Hepatocyte (in vitro differentiated cells): ENCODE measurements at regions not wholly inside any gene's neighbourhood (a gene's known extent, or its start where the extent isn't known, plus 50 kb on each side); places are given as distances from the start of the nearest gene placed in this dataset.

Source experiments
- DNase-seq: peaks from one replicate; pipeline ENCODE4 v3.0.0-alpha.2; 2016; ENCODE audit warnings: low spot score
- H2AFZ ChIP-seq: fragments of 200-600 bp; sonication (generic); 2 replicates; pipeline ENCODE4 v1.6.0; 2016; ENCODE audit warnings: antibody characterized with exemption, mild to moderate bottlenecking
- H3K27ac ChIP-seq: fragments of 200-600 bp; sonication (generic); 2 replicates; pipeline ENCODE4 v1.5.1; 2016; ENCODE audit warnings: mild to moderate bottlenecking
- H3K27me3 ChIP-seq: fragments of 200-600 bp; sonication (generic); 2 replicates; pipeline ENCODE4 v1.6.1; 2016
- H3K36me3 ChIP-seq: fragments of 200-600 bp; sonication (generic); replicated peaks from 2 replicates; pipeline ENCODE4 v1.5.1; 2016; ENCODE audit warnings: low read depth; ENCODE audit not compliant: insufficient read depth
- H3K4me1 ChIP-seq: fragments of 200-600 bp; sonication (generic); 2 replicates; pipeline ENCODE4 v1.5.1; 2016; ENCODE audit warnings: mild to moderate bottlenecking, moderate library complexity; ENCODE audit not compliant: insufficient read depth
- H3K4me2 ChIP-seq: fragments of 200-600 bp; sonication (generic); 2 replicates; pipeline ENCODE4 v1.6.0; 2016
- H3K4me3 ChIP-seq: fragments of 200-600 bp; sonication (generic); 2 replicates; pipeline ENCODE4 v1.5.1; 2016; ENCODE audit warnings: mild to moderate bottlenecking
- H3K79me2 ChIP-seq: fragments of 200-600 bp; sonication (generic); 2 replicates; pipeline ENCODE4 v1.6.0; 2017; ENCODE audit warnings: mild to moderate bottlenecking
- H3K9me2 ChIP-seq: fragments of 200-600 bp; sonication (generic); replicated peaks from 2 replicates; pipeline ENCODE4 v1.6.0; 2017; ENCODE audit warnings: mild to moderate bottlenecking; ENCODE audit not compliant: insufficient read depth
- H3K9me3 ChIP-seq: fragments of 200-600 bp; sonication (generic); 2 replicates; pipeline ENCODE4 v1.5.1; 2016; ENCODE audit warnings: low read depth, mild to moderate bottlenecking
- H4K20me1 ChIP-seq: fragments of 200-600 bp; sonication (generic); 2 replicates; pipeline ENCODE4 v1.6.0; 2016; ENCODE audit warnings: mild to moderate bottlenecking; ENCODE audit not compliant: insufficient read depth, poor library complexity, severe bottlenecking
- CTCF ChIP-seq: fragments of 200-600 bp; sonication (generic); IDR thresholded peaks from 2 replicates; pipeline ENCODE4 v1.5.1; 2016; ENCODE audit warnings: antibody characterized with exemption, mild to moderate bottlenecking; ENCODE audit not compliant: poor library complexity
- EZH2 ChIP-seq: fragments of 200-600 bp; sonication (generic); IDR thresholded peaks from 2 replicates; pipeline ENCODE4 v1.6.1; 2016; ENCODE audit warnings: antibody characterized with exemption, mild to moderate bottlenecking, borderline replicate concordance
- EZH2phosphoT487 ChIP-seq: fragments of 200-600 bp; sonication (generic); IDR thresholded peaks from one replicate; pipeline ENCODE4 v1.6.1; 2018; ENCODE audit warnings: antibody characterized with exemption, mild to moderate bottlenecking, low read depth, moderate library complexity; ENCODE audit not compliant: unreplicated experiment, severe bottlenecking
- WGBS: methylation state at CpG from one replicate; pipeline ENCODE4 v1.1.6; 2016; ENCODE audit warnings: low lambda C conversion rate; ENCODE audit errors: missing lambda C conversion rate; 5-methylcytosine and 5-hydroxymethylcytosine counted together

- H2AFZ ChIP-seq, result no peak overlapping the region
- 98% methylated on average over 3 of the region's 3 CpGs for WGBS
- H3K79me2 ChIP-seq, result no peaks in the 10 kb centered on the region
- H4K20me1 ChIP-seq, result no peaks in the 10 kb centered on the region
- no peak overlapping the region for H3K4me2 ChIP-seq
- no peaks in the 10 kb centered on the region for H3K36me3 ChIP-seq
- H3K27me3 ChIP-seq, result no peaks in the 10 kb centered on the region
- no peak for TF ChIP-seq CTCF
- no peak for TF ChIP-seq EZH2
- TF ChIP-seq EZH2phosphoT487, result no peak
- H3K27ac ChIP-seq, result no peak overlapping the region
- no peak for DNase-seq
- no peaks in the 10 kb centered on the region for H3K4me1 ChIP-seq
- no peaks in the 10 kb centered on the region for H3K9me3 ChIP-seq
- no peak overlapping the region for H3K4me3 ChIP-seq
- no peaks in the 10 kb centered on the region for H3K9me2 ChIP-seq
Measured at GRCh38 chr6:155949256-155949655, 493.6 kb upstream of the NOX3 start.

- no peak for TF ChIP-seq EZH2phosphoT487
- Histone ChIP-seq H3K79me2 (no peaks in the 10 kb centered on the region), H3K27me3 (no peaks in the 10 kb centered on the region), H3K9me3 (no peaks in the 10 kb centered on the region), H2AFZ (no peak overlapping the region), H3K4me2 (no peak overlapping the region), H3K36me3 (no peaks in the 10 kb centered on the region), H3K4me1 (no peaks in the 10 kb centered on the region), H3K4me3 (no peak overlapping the region), H3K27ac (no peak overlapping the region), H3K9me2 (no peaks in the 10 kb centered on the region), H4K20me1 (no peaks in the 10 kb centered on the region)
- WGBS, result 91% methylated on average over 4 of the region's 4 CpGs
- DNase-seq, result no peak
Measured at GRCh38 chr6:155946860-155947259, 491.2 kb upstream of the NOX3 start.

DNA sequence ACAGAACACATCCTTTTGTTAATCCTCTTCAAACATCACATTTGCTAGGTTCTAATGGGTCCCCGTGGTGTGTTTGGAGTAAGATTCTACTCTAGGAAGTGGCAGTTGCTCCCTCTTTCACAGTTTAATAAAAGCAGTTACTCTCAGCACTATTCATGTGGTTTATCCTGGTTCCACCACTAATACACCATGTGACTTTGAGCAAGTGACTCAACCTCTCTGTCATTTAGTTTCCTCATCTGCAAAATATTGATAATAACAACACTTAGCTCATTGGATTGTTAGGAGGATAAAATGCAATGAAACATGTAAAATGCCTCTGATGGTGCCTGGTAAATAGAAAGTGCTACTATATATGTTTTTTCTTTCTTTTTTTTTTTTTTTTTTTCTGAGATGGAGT lies 488.0 kb upstream of the NOX3 start:
- TF ChIP-seq CTCF, result no peak
- TF ChIP-seq EZH2, result no peak
- TF ChIP-seq EZH2phosphoT487, result no peak
- H3K27ac ChIP-seq, result no peak overlapping the region
- no peaks in the 10 kb centered on the region for H3K4me1 ChIP-seq
- H3K9me2 ChIP-seq, result no peaks in the 10 kb centered on the region
- no peaks in the 10 kb centered on the region for H3K79me2 ChIP-seq
- no peaks in the 10 kb centered on the region for H3K36me3 ChIP-seq
- no peak overlapping the region for H3K4me3 ChIP-seq
- no peak overlapping the region for H3K4me2 ChIP-seq
- H3K9me3 ChIP-seq, result no peaks in the 10 kb centered on the region
- 89% methylated on average over 1 of the region's 1 CpG for WGBS
- no peaks in the 10 kb centered on the region for H4K20me1 ChIP-seq
- no peak for DNase-seq
- no peak overlapping the region for H2AFZ ChIP-seq
- H3K27me3 ChIP-seq, result no peaks in the 10 kb centered on the region

DNA sequence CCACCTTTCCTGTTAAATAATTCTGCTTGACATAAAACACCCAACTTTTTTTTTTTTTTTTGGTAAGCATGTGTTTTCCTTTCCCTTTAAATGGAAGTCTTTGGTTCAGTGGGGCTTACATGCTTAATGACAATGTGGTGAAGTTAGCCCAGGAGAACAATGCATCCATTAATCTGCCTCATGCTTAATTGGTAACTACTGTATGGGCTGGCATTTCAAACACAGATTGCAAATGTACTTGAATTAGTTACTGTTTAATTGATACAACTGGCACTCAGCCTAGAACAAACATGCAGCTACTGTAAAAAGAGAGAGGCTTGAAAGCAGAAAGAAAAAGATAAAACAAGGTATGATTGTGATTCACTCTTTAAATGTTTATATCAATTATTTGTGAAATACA lies 483.6 kb upstream of the NOX3 start:
- H3K4me3 ChIP-seq, result no peak overlapping the region
- no peaks in the 10 kb centered on the region for H3K79me2 ChIP-seq
- DNase-seq, result no peak
- H3K36me3 ChIP-seq, result no peaks in the 10 kb centered on the region
- H3K4me1 ChIP-seq, result no peaks in the 10 kb centered on the region
- no peaks in the 10 kb centered on the region for H4K20me1 ChIP-seq
- TF ChIP-seq EZH2phosphoT487 (no peak), CTCF (no peak), EZH2 (no peak)
- no peak overlapping the region for H3K27ac ChIP-seq
- no peak overlapping the region for H2AFZ ChIP-seq
- H3K27me3 ChIP-seq, result no peaks in the 10 kb centered on the region
- no peaks in the 10 kb centered on the region for H3K9me3 ChIP-seq
- no peak overlapping the region for H3K4me2 ChIP-seq
- no peaks in the 10 kb centered on the region for H3K9me2 ChIP-seq
